ENCODE measurements at regions not wholly inside any gene's neighbourhood (a gene's known extent, or its start where the extent isn't known, plus 50 kb on each side); places are given as distances from the start of the nearest gene placed in this dataset.
"Not testable (repeated sequence)": the region's sequence is repeated elsewhere in the genome, so short reads cannot be mapped to it uniquely, and the experiment has no call there.

DNA sequence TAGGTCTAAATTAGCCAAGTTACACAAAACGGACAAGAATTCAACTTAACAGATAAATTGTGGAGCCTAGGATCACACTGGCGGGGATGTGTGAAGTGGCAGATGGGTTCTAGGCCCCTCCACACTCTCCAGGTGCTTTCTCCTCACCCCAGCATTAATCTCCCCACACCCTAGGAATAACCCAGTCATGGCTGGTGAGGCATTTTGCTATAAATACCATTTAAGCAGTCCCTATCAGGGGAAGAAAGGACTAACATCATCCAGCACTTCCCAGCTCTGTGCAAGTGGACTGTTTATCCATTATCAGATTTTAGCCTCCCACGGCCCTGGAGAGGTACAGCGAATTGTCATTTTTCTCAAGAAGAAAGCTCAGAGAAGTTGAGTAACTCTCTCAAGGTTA lies 154.9 kb downstream of the NUFIP1 start:
- Histone ChIP-seq H3K4me3 (no peak overlapping the region), H3K9me3 (no peaks in the 10 kb centered on the region), H3K36me3 (ENCODE audit: insufficient read depth in 1 of 2, low read depth in 1 of 2) (no peaks in the 10 kb centered on the region), H3K27ac (no peak overlapping the region), H3K4me1 (peaks cover 3% of the 10 kb centered on the region), H3K27me3 (ENCODE audit: insufficient read depth in 3 of 3, low read length in 2 of 3) (no peaks in the 10 kb centered on the region)
- peak in 3 of 4 donors; percentile 76 to 88 (median 87) for ATAC-seq
- no peak for DNase-seq
- TF ChIP-seq, protein P1, sequence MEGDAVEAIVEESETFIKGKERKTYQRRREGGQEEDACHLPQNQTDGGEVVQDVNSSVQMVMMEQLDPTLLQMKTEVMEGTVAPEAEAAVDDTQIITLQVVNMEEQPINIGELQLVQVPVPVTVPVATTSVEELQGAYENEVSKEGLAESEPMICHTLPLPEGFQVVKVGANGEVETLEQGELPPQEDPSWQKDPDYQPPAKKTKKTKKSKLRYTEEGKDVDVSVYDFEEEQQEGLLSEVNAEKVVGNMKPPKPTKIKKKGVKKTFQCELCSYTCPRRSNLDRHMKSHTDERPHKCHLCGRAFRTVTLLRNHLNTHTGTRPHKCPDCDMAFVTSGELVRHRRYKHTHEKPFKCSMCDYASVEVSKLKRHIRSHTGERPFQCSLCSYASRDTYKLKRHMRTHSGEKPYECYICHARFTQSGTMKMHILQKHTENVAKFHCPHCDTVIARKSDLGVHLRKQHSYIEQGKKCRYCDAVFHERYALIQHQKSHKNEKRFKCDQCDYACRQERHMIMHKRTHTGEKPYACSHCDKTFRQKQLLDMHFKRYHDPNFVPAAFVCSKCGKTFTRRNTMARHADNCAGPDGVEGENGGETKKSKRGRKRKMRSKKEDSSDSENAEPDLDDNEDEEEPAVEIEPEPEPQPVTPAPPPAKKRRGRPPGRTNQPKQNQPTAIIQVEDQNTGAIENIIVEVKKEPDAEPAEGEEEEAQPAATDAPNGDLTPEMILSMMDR (IDR thresholded peaks at IDR 0.05) = no peak
- WGBS, 3 donors = 70 to 88% (median 87%) methylated on average over 4 of the region's 4 CpGs
- intact Hi-C loops (cut with DNase I) = no loop called here

DNA sequence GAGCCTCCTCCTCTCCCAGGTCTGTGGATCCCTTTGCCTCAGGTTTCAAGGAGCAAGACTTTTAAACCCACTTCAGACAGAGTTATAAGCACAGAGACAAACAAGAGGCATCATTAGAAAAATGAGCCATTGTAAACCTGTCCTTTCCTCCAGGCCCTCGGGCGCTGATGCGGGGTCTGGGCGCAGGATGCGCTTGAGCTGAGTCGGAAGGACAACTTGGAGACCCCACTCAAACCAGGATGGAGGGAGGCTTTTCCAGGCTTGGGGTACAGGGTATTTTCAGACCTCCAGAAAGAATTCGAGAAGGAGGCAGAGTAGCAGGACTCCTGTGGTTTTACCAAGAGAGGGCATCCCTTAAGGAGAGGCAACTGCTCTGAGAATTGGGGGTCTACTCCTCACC lies 155.6 kb downstream of the NUFIP1 start:
- Histone ChIP-seq H3K4me3 (no peak overlapping the region), H3K36me3 (ENCODE audit: insufficient read depth in 1 of 2, low read depth in 1 of 2) (no peaks in the 10 kb centered on the region), H3K4me1 (peaks cover 3% of the 10 kb centered on the region), H3K9me3 (no peaks in the 10 kb centered on the region), H3K27me3 (ENCODE audit: insufficient read depth in 3 of 3, low read length in 2 of 3) (no peaks in the 10 kb centered on the region), H3K27ac (no peak overlapping the region)
- DNase-seq (no peak), ATAC-seq (peak in 1 of 4 donors; percentile 35)
- intact Hi-C loops (cut with DNase I) = no loop called here
- WGBS, 3 donors = 92 to 94% (median 93%) methylated on average over 7 of the region's 7 CpGs
- TF ChIP-seq, protein P1 (IDR thresholded peaks at IDR 0.05) = no peak

DNA sequence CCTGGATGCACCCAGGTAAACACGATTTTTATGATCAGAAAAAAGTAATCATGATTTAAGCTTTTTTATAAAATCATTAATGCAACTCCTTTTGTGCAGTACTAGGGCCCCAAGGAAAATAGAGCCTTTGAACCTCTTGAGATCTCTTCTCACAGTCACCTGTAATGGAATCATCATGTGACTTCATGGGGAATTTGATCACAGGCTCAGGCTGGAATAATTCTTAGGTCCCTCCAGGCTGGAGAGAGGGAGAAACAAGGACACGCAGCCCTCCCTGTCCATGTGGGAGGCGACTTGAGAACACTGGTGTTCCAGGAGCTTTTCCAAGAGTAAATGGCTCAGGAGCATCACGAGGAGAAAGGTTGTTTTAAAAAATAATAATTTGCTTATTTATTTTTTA lies 156.1 kb downstream of the NUFIP1 start:
- intact Hi-C loops (cut with DNase I) = no loop called here
- WGBS, 3 donors = 43 to 79% (median 55%) methylated on average over 4 of the region's 4 CpGs

DNA sequence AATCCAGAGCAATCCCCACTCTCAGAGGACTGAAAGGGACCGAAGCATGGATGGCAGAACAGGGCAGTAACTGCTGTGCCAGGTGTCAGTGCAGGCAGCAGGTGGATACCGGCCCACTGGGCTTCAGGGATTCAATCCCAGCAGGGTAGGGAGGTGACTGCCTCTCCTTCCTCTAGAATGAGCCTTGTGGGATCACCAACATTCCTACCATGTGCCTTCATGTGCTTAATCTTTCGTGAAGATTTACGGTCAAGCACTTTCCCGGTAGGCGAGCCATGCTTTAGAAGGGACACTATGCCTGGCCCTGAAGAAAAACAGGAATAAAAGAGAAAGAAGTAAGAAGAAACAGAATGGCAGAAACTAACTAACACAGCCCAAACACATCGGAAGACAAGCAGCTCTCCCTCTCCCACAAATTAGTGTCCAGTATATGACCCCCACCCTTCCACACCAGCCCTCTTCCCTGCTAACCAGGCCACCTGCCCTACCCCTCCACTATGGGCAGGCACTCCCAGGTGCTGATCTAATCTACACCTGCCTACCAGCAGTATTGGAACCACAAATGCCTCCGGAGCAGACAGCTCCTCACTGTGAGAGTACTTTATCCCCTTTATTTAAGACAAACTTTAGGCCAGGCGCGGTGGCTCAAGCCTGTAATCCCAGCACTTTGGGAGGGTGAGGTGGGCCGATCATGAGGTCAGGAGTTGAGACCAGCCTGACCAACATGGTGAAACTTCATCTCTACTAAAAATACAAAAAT lies 162.5 kb downstream of the NUFIP1 start:
- Histone ChIP-seq H3K27me3 (ENCODE audit: insufficient read depth in 3 of 3, low read length in 2 of 3) (no peaks in the 10 kb centered on the region), H3K36me3 (ENCODE audit: insufficient read depth in 1 of 2, low read depth in 1 of 2) (no peaks in the 10 kb centered on the region), H3K4me1 (no peaks in the 10 kb centered on the region), H3K27ac (no peak overlapping the region), H3K4me3 (no peak overlapping the region), H3K9me3 (no peaks in the 10 kb centered on the region)
- DNase-seq = no peak
- TF ChIP-seq, protein P1 (IDR thresholded peaks at IDR 0.05) = no peak
- intact Hi-C loops (cut with DNase I) = no loop called here
- 71 to 85% (median 76%) methylated on average over 11 of the region's 11 CpGs for WGBS, 3 donors
- ATAC-seq = peak in 1 of 4 donors; percentile 60

More for the DNA sequence above, 156.1 kb downstream of the NUFIP1 start:
- TF ChIP-seq, protein P1 (IDR thresholded peaks at IDR 0.05) = no peak
- ATAC-seq (peak in 1 of 4 donors; percentile 32), DNase-seq (no peak)
- Histone ChIP-seq H3K27me3 (ENCODE audit: insufficient read depth in 3 of 3, low read length in 2 of 3) (no peaks in the 10 kb centered on the region), H3K9me3 (no peaks in the 10 kb centered on the region), H3K27ac (no peak overlapping the region), H3K36me3 (ENCODE audit: insufficient read depth in 1 of 2, low read depth in 1 of 2) (no peaks in the 10 kb centered on the region), H3K4me1 (peaks cover 3% of the 10 kb centered on the region), H3K4me3 (no peak overlapping the region)

GRCh38 chr13:44825953-44826352 lies 163.3 kb downstream of the NUFIP1 start:
- H3K27ac ChIP-seq = no peak overlapping the region
- TF ChIP-seq, protein P1 (IDR thresholded peaks at IDR 0.05) = no peak
- ATAC-seq = peak in 1 of 4 donors; percentile 19
- no peak for DNase-seq
- H3K4me1 ChIP-seq = no peaks in the 10 kb centered on the region
- H3K36me3 ChIP-seq (ENCODE audit: insufficient read depth in 1 of 2, low read depth in 1 of 2) = no peaks in the 10 kb centered on the region
- no peaks in the 10 kb centered on the region for H3K27me3 ChIP-seq (ENCODE audit: insufficient read depth in 3 of 3, low read length in 2 of 3)
- intact Hi-C loops (cut with DNase I) = no loop called here
- no peaks in the 10 kb centered on the region for H3K9me3 ChIP-seq
- no peak overlapping the region for H3K4me3 ChIP-seq
- WGBS, 3 donors = 75 to 94% (median 89%) methylated on average over 5 of the region's 5 CpGs

DNA sequence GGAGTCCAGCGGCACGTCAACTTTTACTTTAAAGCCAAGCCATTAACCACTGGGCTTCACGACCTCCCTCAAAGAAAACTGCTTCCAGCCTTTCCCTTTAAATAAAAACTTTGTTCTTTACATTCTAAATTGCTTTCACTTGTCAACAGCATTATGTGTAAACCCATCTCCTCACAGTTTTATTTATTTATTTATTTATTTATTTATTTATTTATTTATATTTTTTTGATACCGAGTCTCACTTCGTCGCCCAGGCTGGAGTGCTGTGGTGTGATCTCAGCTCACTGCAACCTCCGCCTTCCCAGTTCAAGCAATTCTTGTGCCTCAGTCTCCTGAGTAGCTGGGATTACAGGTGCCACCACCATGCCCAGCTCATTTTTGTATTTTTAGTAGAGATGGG lies 165.7 kb downstream of the NUFIP1 start:
- H3K36me3 ChIP-seq (ENCODE audit: insufficient read depth in 1 of 2, low read depth in 1 of 2); H3K9me3 ChIP-seq; intact Hi-C loops (cut with DNase I); ATAC-seq; H3K27me3 ChIP-seq (ENCODE audit: insufficient read depth in 3 of 3, low read length in 2 of 3); H3K4me1 ChIP-seq; H3K4me3 ChIP-seq; H3K27ac ChIP-seq; DNase-seq: not testable (repeated sequence)
- 96 to 97% (median 96%) methylated on average over 7 of the region's 7 CpGs for WGBS, 3 donors
